Prostate gland (tissue), 2 donors: ENCODE measurements at regions not wholly inside any gene's neighbourhood (a gene's known extent, or its start where the extent isn't known, plus 50 kb on each side); places are given as distances from the start of the nearest gene placed in this dataset.

Source experiments
- POLR2A ChIP-seq: fragments of 450-650 bp; IDR thresholded peaks from one replicate; pipeline ENCODE4 v1.6.1; 2016; ENCODE audit warnings: antibody characterized with exemption, mild to moderate bottlenecking
- POLR2AphosphoS5 ChIP-seq: sonication (generic); formaldehyde crosslinking; IDR thresholded peaks from one replicate; pipeline ENCODE4 v1.6.1; 2017; ENCODE audit warnings: antibody characterized with exemption
- TF ChIP-seq, protein P1 (sequence below), 4 experiments: fragments of 200-600 bp in 2 of 4; fragments of 450-650 bp in 2 of 4; sonication (generic) in 2 of 4; IDR thresholded peaks; 1 replicate in 3 of 4; 2 replicates in 1 of 4; pipeline ENCODE4 v1.5.1; 2016 to 2019; ENCODE audit warnings: antibody characterized with exemption in 4 of 4, mild to moderate bottlenecking in 2 of 4, moderate library complexity in 2 of 4

DNA sequence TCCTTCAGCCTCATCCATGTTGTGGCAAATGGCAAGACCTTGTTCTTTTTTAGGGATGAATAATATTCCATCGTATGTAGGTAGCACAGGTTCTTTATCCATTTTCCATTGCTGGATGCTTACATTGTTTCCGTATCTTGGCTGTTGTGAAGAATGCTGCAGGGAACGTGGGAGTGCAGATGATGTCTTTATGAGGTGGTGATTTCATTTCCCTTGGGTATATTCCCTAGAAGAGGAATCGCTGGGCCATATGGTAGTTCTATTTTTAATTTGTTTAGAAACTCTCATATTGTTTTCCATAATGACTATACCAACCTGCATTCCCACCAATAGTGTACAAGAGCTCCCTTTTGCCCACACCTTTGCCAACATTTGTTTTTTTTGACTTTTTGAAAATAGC is 186.3 kb upstream of the TMTC4 start:
- TF ChIP-seq, protein P1, sequence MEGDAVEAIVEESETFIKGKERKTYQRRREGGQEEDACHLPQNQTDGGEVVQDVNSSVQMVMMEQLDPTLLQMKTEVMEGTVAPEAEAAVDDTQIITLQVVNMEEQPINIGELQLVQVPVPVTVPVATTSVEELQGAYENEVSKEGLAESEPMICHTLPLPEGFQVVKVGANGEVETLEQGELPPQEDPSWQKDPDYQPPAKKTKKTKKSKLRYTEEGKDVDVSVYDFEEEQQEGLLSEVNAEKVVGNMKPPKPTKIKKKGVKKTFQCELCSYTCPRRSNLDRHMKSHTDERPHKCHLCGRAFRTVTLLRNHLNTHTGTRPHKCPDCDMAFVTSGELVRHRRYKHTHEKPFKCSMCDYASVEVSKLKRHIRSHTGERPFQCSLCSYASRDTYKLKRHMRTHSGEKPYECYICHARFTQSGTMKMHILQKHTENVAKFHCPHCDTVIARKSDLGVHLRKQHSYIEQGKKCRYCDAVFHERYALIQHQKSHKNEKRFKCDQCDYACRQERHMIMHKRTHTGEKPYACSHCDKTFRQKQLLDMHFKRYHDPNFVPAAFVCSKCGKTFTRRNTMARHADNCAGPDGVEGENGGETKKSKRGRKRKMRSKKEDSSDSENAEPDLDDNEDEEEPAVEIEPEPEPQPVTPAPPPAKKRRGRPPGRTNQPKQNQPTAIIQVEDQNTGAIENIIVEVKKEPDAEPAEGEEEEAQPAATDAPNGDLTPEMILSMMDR (IDR thresholded peaks at IDR 0.05): no peak
- no peak for TF ChIP-seq POLR2A
- no peak for TF ChIP-seq POLR2AphosphoS5
